GM13976 (cell line): ENCODE measurements at regions not wholly inside any gene's neighbourhood (a gene's known extent, or its start where the extent isn't known, plus 50 kb on each side); places are given as distances from the start of the nearest gene placed in this dataset.
"Not testable (repeated sequence)": the region's sequence is repeated elsewhere in the genome, so short reads cannot be mapped to it uniquely, and the experiment has no call there.

Experiments used
- DNase-seq: peaks from one replicate; pipeline ENCODE4 v3.0.0; 2012; ENCODE audit warnings: low spot score
- in situ Hi-C: fragments of 300-500 bp; cut with MboI; formaldehyde crosslinking; loops from one replicate; pipeline ENCODE4 v1.12.0; 2022; ENCODE audit warnings: low sequenced_read_pairs, mixed read lengths, inconsistent platforms; ENCODE audit not compliant: unreplicated experiment
- TF ChIP-seq, protein P1 (sequence below): IDR thresholded peaks from 2 replicates; pipeline ENCODE4 v1.5.1; 2012; ENCODE audit warnings: borderline replicate concordance, mild to moderate bottlenecking; ENCODE audit not compliant: insufficient read depth; ENCODE audit errors: extremely low read depth, missing control alignments, control extremely low read depth

- in situ Hi-C loops = no loop called here
- no peak for DNase-seq
- TF ChIP-seq, protein P1, sequence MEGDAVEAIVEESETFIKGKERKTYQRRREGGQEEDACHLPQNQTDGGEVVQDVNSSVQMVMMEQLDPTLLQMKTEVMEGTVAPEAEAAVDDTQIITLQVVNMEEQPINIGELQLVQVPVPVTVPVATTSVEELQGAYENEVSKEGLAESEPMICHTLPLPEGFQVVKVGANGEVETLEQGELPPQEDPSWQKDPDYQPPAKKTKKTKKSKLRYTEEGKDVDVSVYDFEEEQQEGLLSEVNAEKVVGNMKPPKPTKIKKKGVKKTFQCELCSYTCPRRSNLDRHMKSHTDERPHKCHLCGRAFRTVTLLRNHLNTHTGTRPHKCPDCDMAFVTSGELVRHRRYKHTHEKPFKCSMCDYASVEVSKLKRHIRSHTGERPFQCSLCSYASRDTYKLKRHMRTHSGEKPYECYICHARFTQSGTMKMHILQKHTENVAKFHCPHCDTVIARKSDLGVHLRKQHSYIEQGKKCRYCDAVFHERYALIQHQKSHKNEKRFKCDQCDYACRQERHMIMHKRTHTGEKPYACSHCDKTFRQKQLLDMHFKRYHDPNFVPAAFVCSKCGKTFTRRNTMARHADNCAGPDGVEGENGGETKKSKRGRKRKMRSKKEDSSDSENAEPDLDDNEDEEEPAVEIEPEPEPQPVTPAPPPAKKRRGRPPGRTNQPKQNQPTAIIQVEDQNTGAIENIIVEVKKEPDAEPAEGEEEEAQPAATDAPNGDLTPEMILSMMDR = no peak
These were observed 265.6 kb upstream of the C9orf72 start for GRCh38 chr9:27838876-27839275.

GRCh38 chr9:27839767-27840166 is 266.5 kb upstream of the C9orf72 start:
- DNase-seq, in situ Hi-C loops: not testable (repeated sequence)

GRCh38 chr9:27844797-27845196 is 271.5 kb upstream of the C9orf72 start:
- DNase-seq = no peak
- TF ChIP-seq, protein P1 = no peak
- in situ Hi-C loops = no loop called here

DNA sequence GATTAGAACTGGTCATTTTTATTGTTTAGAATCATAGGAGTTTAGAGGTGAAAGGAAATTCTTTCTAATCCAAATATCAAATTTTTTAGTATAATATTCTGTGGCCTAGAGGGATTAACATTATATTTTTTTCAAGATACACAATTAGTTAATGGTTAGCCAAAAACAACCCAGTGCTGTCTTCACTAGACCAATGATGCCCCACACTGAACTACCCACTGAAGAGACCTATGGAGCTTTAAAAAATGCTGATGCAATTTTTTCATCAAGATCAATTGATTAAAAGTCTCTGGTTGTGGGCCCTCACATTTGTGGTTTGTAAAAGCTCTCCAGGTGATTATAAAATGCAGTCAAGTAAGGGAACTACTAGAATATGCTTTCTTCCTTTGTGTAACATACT is 274.1 kb upstream of the C9orf72 start:
- TF ChIP-seq, protein P1 = no peak
- DNase-seq = no peak
- in situ Hi-C loops = no loop called here

- DNase-seq = no peak
- in situ Hi-C loops = no loop called here
- TF ChIP-seq, protein P1 = no peak
These were observed 274.5 kb upstream of the C9orf72 start for GRCh38 chr9:27847818-27848217.

DNA sequence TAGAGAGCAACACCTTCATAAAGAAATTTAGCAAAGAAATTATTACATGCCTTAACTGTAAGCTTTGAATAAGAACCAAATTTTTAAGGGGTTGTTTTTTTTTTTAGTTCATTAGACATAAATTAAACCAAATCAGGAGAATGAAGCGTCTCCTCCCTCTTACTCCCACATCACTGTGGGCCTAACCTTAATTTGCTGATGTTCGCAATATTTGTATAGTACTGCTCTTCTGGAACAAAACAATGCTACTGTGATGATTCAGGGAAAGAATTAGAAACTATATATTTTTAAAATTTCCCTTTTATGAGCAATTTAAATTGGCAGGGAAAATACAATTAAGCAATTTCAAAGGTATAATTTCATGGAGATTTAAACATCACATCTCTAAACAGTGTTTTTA is 275.0 kb upstream of the C9orf72 start:
- no peak for DNase-seq
- TF ChIP-seq, protein P1 = no peak
- in situ Hi-C loops = no loop called here

- TF ChIP-seq, protein P1 = no peak
- in situ Hi-C loops = no loop called here
- DNase-seq = no peak
These were observed 278.6 kb upstream of the C9orf72 start for GRCh38 chr9:27851858-27852257.
